HG03039 (cell line): ENCODE measurements at regions not wholly inside any gene's neighbourhood (a gene's known extent, or its start where the extent isn't known, plus 50 kb on each side); places are given as distances from the start of the nearest gene placed in this dataset.

ENCODE experiments used
- ATAC-seq: cut with Tn5 transposase; IDR thresholded peaks from one replicate; pipeline ENCODE4 v1.9.1; 2021; ENCODE audit warnings: mild to moderate bottlenecking, moderate library complexity; ENCODE audit not compliant: unreplicated experiment

DNA sequence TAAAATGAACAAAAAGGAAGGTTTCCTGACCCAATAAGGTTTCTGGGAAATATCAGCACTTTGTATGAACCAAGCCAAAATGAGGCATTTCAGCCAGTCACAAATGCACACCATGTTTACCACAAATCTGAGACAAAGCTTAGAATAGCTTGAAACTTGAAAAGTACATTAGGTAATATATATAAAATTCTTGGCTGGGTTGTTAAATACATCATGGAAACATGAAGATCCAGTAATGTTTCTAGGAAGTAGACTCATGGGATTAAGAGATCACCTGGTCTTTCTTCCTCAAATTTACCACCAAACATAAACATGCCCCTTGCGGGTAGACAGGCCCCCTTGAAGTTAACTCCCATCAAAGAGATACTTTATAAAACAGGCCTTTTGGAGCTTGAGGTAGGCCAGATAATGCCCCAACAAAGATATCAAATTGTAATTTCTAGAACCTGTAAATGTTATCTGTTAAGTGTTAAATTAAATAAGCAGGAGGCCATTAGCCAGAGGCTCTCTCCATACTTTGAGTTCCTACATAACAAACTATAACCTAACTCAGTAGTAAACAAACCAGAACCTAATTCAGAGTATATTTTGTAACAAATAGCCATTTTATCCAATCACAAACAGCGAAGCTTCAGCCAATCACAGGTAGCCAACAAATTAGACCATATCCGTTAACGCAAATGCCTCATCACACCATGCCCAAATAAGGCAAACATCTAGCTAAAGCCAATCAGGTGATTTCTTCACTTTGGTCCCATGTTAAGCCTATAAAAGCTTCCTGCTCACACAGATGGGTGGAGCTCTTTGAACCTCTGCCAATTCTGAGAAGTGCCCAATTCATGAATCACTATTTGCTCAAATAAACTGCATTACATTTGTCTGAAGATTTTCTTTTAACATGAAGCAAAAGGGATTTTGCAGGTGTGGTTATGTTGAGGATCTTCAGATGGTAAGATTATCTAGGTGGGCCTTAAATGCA is 127.9 kb upstream of the TARS1 start:
- ATAC-seq, result no peak

DNA sequence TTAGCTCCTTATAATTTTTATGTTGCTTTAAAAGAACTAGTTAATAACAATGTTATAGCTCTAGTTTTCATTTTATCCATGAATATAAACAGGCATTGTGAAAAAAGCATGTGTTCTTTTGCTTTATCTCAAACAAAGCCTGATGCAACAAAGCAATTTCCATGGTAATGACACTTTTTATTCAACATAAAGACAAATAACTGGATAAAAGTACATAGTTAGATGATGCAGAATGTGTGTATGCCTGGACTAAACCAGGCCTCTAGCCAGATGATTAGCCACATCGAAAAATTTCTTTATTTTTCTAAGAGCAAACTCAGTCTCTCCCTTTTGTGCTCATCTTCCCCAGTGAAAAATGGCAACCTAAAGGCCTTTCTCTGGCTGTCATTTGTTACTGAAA is 125.6 kb upstream of the TARS1 start:
- no peak for ATAC-seq

DNA sequence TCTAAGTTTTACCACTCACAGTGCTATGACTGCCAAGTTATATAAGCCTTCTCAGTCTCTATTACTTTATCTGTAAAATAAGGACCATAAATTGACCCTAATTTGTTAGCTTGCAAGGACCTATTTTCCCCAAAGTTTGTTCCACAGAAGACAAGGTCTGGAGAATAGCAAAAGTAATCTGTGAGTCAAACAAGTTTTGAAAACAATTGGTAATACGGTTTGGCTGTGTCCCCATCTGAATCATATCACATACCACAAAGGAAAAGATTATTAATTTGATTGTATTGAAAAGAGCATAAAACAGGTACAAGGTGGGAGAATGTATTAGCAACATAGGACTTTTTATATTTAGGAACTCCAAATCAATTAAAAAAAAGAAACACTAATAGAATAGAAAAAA is 124.0 kb upstream of the TARS1 start:
- ATAC-seq, result no peak

DNA sequence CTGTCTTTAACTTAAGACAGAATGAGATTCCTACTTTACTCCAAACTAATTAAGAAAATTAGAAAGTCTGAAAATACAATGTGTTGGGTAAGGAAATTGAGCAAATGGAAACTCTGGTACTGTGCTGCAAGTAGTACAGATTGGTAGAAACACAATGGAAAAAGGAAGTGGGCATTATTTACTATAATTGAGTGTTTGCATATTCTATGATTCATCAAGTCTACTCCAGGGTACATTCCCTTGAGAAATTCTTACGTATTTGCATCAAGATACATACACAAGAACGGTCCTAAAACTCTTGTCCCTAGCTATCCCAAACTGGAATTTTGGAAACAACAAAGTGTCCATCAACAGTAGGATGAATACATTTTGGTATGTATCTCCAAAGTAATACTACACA is 123.5 kb upstream of the TARS1 start:
- no peak for ATAC-seq

DNA sequence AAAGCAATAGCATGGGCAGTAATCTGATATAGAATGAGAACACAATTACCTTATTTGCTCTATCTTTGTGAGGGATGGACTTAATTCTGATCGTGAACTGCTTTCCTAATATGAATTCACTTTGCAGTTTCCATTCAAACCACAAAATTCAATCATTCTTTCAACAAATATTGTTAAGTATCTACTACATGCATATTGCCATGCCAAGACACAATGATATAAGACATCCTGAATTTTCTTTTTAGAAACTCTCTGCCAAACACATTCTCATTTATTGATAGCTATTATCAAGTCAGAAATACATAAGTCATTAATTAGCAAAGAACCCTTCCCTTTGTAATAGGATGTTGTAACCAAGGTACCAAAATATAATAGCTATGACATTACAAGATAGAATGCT is 121.6 kb upstream of the TARS1 start:
- ATAC-seq, result no peak

DNA sequence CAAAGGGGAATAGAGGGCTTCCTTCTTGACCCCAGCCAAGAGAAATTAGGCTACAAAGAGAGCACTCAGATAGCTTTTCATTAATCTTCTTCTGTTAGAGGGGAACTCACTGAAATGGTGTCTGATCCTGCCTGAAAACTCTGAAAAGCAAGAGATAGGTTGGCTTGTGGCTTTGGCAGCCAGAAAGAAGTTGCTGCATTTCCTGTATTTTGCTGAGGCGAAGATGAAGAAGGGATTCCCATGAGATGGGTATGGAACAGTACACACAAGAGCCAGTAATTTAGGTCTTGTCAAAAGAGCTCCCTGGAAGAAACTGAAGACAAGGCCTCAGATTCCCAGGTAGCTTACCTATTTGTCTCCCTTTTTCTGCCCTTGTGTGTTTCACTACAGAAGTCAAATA is 120.9 kb upstream of the TARS1 start:
- ATAC-seq, result no peak

DNA sequence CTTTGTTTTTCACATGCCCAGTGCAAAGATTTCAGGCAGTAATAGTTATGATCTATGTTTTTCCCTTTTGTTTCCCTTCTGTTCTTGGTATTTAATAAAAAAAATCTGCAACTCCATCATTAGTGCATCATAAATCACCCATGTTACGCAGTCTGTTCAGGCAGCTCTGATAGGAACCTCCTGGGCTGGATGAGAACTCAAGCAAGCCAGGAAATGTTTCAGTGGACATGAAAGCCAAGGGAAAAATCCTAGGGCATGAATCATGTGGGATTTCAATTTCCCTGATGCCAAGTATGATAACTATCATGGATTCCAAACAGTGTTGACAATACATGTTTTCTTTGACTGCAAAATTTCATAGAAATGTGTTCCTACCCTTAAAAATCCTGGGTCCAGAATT is 119.7 kb upstream of the TARS1 start:
- ATAC-seq, result no peak

DNA sequence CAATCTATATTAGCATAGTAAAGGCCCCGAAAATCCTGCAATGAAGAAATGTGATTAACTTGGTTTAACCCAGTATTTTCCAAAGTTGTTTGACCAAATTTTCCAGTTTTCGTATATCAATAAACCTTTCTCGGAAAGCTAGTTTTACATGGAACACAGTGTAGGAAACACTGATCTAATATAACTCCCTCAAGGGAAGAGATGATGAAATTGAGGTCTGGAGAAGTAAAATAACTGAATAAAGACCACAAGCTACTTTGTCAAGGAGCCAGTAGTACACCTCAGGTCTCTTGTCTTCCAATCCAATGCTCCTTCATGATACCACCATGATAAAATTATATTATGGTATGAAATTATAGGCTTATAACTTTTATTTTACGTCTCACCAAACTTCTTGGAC is 118.1 kb upstream of the TARS1 start:
- ATAC-seq, result no peak

DNA sequence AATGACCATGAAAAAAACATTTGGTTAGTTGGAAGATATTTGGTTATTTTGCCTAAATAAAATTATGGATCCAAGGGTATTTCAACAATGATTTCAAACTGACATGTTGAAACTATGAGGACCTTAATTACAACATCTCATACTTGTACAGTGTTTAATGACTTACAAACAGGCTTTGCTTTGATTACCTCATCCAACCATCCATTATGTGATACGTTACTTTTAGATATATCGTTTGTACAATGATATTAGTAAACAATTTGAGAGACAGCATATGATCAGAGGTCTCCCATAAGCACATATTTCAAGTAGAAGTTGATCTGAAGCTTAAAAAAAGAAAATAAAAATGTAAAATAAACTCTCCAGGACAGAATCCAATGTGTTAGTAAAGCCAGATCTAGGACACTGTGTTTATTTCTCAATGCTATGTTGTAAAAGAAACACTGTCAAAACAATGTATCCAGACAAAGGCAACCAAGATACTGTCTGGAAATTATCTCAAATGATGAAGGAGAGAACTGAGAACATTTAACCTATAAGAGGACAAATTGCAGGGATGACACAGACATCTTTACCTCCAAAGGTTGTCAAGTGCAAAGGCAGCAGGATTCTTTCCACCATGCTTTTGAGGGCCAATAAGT is 116.0 kb upstream of the TARS1 start:
- no peak for ATAC-seq

DNA sequence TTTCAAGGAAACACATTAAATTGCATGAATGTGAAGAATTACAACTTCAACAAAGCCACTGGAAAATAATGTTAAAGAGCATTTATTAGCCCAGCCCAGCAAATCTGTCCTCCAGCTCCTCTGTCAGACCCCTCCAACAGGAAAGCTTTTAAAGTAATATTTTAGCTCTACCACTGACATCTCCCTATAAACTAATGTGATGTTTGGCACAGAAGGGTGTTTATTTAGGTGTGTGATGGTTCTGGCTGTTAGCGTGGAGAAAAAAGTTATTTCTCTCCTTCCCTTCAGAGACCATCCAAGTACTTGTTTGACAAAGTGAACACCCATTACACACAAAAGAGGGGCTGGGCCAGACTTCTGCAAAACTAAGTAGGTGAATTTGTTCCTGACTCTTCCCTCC is 111.9 kb upstream of the TARS1 start:
- no peak for ATAC-seq

DNA sequence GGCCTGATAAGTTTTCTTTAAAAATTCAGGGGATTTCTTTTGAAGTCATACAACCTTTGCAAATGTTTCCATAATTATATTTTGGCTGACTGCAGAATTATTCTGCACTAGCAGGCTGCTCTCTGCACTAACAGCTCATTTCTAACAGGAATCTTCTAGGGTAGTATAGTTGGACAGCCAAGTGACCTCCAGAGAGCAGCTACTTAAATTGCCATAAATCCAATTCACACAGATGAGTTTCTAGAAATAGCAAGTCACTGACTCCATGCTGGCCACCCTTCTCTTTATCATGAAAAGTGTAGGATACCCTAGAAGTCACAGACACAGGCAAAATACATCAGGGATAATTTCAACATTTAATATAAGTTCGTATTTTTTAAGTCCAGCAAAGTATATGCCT is 110.9 kb upstream of the TARS1 start:
- ATAC-seq, result no peak

DNA sequence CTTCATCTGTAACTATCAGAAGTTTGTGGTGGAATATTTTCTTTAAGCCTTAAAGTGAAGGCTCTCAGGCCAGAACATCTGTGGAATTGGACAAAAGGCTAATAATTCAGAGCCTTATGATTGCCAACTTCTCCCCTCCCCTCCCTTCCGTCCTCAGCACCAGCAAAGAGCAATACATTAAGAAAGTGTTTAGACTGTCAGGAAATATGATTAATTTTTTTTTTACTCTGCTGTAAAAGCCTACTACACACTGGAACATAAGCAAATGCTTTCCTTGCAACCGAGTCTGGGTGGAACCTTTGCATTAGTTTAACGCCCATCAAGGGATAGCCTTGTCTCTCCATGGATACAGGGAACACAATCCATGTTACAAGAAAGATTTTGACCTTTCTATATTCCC is 110.3 kb upstream of the TARS1 start:
- ATAC-seq, result no peak

DNA sequence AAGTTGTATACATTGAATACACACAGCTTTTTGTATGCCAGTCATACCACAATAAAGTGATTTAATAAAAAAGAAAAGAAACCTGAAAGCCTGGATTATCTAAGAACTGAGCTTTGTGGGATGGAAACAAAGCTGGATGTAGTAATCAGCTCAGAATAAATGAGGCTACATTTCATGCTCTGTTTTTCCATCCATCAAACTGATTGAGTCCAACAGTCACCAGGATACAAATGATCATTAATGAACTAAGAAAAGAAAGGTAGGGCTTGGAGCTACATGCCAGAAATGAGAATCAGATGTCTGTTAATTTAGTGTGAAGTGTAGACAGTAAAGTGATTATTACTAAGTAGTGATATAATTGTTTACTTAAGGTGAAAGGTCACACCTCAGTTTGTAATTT is 109.8 kb upstream of the TARS1 start:
- ATAC-seq, result no peak

DNA sequence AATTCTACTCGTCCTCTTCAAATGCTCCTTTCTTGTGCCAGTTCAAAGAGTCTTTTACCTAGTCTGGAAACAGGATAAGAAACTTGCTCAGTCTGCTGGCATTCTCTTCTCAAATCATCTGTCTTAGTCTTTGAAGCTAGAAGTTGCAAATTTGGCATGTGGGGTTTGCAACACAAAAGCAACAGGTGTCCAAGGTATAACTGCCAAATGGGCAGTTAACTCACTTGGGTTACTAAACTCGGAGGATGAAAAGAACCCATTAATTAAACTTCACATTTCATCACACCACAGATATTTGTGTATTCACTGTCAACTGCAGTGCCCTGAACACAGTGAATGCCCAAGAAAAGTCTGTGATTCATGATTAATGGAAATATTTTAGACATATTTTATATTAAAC is 108.0 kb upstream of the TARS1 start:
- no peak for ATAC-seq

DNA sequence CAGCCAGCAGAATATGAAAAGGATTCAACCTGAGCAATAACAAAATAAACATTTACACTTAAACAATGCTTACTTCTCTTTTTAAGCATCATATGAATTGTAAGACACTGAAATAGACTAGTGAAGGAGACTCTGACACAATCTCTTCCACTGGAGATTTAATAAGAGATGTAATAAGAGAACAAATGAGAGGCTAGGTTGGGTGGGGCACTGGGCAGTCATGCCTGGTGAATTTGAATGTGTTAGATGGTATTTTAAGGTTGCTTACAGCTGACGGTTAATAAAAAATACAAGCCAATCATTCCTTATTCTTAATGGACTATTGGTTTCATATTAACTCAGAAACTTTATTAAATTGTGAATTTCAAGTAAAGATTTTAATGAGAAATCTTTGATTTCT is 105.9 kb upstream of the TARS1 start:
- ATAC-seq, result no peak

DNA sequence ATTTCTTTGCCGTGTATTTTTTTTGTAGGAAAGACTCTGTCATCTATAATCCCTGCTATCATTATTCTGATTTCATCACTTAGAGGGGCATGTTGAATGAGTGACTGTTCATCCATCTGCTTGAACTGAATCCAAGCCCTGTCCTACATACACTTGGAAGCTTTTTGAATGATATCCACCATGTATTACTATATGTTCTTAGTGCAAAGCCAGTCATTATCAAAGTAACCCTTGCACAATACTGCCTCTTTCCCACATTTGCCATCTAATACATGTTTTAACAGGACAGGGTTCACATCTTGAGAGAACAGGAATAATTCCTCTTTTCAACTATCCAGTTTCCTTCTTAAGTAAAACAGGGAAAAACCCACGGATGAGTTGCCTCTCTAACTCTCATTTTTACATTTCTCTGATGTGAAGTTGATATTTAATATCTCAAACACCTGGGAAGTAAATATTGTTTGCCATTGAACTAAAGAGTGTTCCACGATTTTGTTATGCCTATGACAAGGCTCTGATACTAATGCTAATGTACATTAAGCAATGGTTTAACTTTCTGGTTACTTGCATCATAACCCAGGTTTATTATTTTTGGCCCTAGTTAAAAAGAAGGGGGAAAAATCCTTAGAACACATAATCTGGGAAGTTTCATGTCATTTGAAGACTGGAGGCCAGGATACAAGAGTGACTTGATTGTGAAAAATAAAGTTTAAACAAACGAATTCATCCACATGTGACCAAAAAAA is 103.7 kb upstream of the TARS1 start:
- no peak for ATAC-seq

DNA sequence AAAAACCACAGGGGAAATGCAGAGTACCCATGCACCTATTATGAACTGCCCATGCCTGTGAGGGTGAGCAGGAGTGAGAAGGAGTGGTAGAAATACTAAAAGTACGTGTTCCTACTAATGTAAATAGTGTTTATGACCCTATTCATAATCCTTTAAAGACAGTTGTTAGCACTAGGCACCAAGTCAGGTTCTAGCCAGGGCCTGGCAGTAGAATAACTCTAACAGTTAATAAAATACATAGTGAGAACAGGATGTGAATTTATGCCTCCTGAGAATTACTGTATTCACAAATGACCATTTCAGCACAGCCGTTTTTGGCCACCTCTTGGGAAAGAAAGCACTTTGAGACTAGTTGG is 103.2 kb upstream of the TARS1 start:
- ATAC-seq, result no peak

DNA sequence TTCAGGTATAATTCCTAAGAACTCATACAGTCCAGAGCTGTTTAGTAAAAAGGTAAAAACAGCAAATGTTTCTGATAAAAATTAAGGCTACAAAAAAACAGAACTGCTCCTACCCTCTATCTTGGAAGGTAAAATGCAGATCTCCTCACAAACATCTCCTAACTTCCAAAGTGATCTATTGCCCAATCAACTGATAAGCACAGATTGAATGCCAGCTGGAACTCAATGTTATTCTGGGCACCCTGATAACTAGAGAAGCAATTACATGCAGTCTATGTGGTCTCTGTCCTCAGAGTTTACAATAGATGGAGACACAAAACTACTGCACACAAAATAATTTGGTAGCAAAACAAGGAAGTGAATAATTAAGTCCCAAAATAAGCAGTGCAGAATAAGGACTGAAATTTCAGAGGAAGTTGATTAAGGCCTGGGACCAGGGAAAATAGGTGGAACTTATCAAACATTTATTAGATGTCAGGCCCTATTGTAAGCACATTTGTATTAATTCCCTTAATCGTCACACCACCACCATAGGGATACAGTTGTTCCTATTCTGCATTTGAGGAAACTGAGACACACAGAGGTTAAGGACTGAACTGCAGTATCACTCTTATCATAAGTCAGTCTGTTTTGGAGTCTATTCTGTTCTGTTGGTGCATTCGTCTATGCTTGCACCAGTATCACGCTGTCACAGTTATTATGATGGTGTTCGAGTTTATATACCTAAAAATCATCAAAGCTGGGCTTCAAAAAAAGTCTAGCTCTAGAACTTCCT is 102.2 kb upstream of the TARS1 start:
- no peak for ATAC-seq

DNA sequence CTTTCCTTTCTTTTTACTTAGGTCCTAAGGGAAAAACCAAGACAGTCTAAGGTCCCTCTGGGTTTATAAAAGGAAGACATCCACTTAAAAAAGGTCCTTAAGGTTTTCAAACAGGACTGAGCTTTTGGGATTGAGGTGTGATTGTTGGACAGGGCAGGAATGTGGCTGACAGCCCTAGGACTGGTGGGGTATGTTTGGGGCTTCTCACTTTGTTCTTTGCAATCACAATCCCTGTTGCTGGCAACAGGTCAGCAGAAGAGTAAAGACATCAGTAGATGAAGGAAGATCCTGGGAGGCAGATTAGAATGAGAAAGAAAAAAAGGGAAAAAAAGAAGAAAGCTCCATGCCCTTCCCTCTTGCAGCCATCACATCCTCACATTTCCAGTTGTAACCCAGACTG is 101.4 kb upstream of the TARS1 start:
- no peak for ATAC-seq

DNA sequence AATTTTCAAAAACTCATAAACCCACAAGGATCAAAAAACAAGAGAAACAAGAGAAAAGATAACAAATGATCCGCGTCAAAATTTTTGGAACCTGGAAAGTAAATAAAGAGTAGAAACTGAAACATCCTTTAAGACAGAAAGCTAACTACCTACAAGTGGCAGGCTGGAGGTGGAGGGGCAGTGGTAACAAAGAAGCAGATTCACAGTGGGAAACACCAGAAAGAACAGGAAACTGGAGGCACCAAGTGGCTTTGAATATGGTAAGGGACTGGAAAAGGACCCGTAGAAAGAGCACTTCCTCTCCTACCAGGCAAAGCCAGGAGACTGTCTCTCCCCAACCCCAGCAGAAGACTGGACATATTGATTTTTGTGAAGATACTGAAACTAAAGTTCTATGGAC is 100.6 kb upstream of the TARS1 start:
- no peak for ATAC-seq

DNA sequence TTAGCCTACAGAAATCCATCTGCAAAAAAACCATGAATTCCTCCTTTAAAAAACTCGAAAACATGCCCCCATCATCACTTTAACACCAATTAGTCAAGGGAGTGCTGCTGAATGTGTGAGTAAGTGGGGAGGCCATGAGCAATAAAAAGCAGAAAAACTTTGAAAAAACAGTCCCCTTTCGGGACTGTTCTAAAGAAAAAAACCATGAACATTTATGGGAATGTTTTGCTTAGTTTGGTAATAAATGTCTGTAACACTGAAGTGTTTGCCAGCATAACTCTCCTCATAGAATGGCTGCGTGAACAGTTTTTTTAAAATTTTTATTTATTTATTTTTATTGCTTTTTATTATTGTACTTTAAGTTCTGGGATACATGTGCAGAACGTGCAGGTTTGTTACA is 99.4 kb upstream of the TARS1 start:
- no peak for ATAC-seq
